K562 (cell line): ENCODE measurements at regions not wholly inside any gene's neighbourhood (a gene's known extent, or its start where the extent isn't known, plus 50 kb on each side); places are given as distances from the start of the nearest gene placed in this dataset.

ENCODE experiments used
- ATAC-seq: fragments of 200-7000 bp; cut with Tn5 transposase; 3 replicates; pipeline ENCODE4 v1.9.1; 2020; ENCODE audit warnings: moderate library complexity
- BruUV-seq: library from RNA; stranded (reverse); fragments of 400-500 nt; replicated peaks from 2 replicates; lab custom pipeline; 2021; lab: Mats Ljungman, UMichigan
- CTCF ChIA-PET: fragments of 300-600 bp; formaldehyde crosslinking; extraction: SDS; loops from one replicate; lab custom pipeline; 2021; ENCODE audit warnings: low intra/inter-chr PET ratio; lab: Yijun Ruan, JAX
- POLR2A ChIA-PET: fragments of 300-600, 350-650 bp; sonication (Branson Sonifier 250); formaldehyde crosslinking; extraction: SDS; loops from one replicate; lab custom pipeline; 2021; ENCODE audit warnings: antibody characterized with exemption, inconsistent platforms; lab: Yijun Ruan, JAX
- DNase-seq, 4 experiments: peaks; one replicate each; pipeline versions ENCODE4 v3.0.0 to v3.0.0-alpha.2; 2011 to 2018; ENCODE audit warnings: low spot score in 3 of 4, mixed read lengths in 3 of 4; ENCODE audit errors: extremely low read depth in 1 of 4
- FAIRE-seq: peaks from 2 replicates; lab custom pipeline; 2011; peaks lifted over from hg19 to GRCh38; lab: Jason Lieb, UNC
- H2AFZ ChIP-seq: 2 replicates; pipeline ENCODE4 v1.6.0; 2011; ENCODE audit warnings: low read depth, low read length, control low read depth, inconsistent platforms
- H3K27ac ChIP-seq: fragments of 200-600 bp; 3 replicates; pipeline ENCODE4 v1.8.0; 2011; ENCODE audit warnings: low read depth, mild to moderate bottlenecking, control low read depth, inconsistent platforms, low read length, moderate library complexity, mixed read lengths; ENCODE audit errors: extremely low read depth
- H3K27me3 ChIP-seq, 2 experiments: fragments of 300-600 bp in 1 of 2; 2 replicates in 1 of 2; 3 replicates in 1 of 2; pipeline versions ENCODE4 v1.6.0 to v1.8.0; 2011; ENCODE audit warnings: inconsistent platforms in 2 of 2, low read length in 2 of 2, mild to moderate bottlenecking in 1 of 2, mixed read lengths in 1 of 2, moderate library complexity in 1 of 2; ENCODE audit not compliant: control insufficient read depth in 2 of 2, insufficient read depth in 2 of 2
- H3K36me3 ChIP-seq: fragments of 300-600 bp; 3 replicates; pipeline ENCODE4 v1.8.0; 2011; ENCODE audit warnings: mild to moderate bottlenecking, low read length, inconsistent platforms; ENCODE audit not compliant: control insufficient read depth, insufficient read depth
- H3K4me1 ChIP-seq, 2 experiments: fragments of 200-600 bp in 1 of 2; replicated peaks in 1 of 2; 2 replicates in 1 of 2; 3 replicates in 1 of 2; pipeline versions ENCODE4 v1.5.1 to v1.8.0; 2011; ENCODE audit warnings: inconsistent platforms in 2 of 2, low read length in 2 of 2, mild to moderate bottlenecking in 1 of 2, mixed read lengths in 1 of 2, moderate library complexity in 1 of 2; ENCODE audit not compliant: control insufficient read depth in 2 of 2, insufficient read depth in 2 of 2
- H3K4me2 ChIP-seq: 2 replicates; pipeline ENCODE4 v1.6.1; 2011; ENCODE audit warnings: low read length, control low read depth, inconsistent platforms, mixed read lengths; ENCODE audit not compliant: insufficient read depth
- H3K4me3 ChIP-seq: fragments of 200-600 bp; sonication (generic), shearing (Covaris generic); 2 replicates; pipeline ENCODE4 v1.5.1; 2016; ENCODE audit warnings: control low read depth, inconsistent platforms
- H3K79me2 ChIP-seq: fragments of 200-600 bp; 3 replicates; pipeline ENCODE4 v1.8.0; 2011; ENCODE audit warnings: low read length, inconsistent platforms; ENCODE audit not compliant: control insufficient read depth, insufficient read depth
- H3K9ac ChIP-seq, 2 experiments: 2 replicates each; pipeline versions ENCODE4 v1.6.0 to v1.6.1; 2011; ENCODE audit warnings: low read depth in 2 of 2, low read length in 2 of 2, control low read depth in 1 of 2, inconsistent platforms in 1 of 2, mild to moderate bottlenecking in 1 of 2, mixed read lengths in 1 of 2; ENCODE audit not compliant: insufficient read depth in 1 of 2
- H3K9me1 ChIP-seq: one replicate; pipeline ENCODE4 v1.6.0; 2011; ENCODE audit warnings: inconsistent platforms, mild to moderate bottlenecking, low read length, moderate library complexity; ENCODE audit not compliant: control insufficient read depth, insufficient read depth
- H3K9me3 ChIP-seq: replicated peaks from 2 replicates; pipeline ENCODE4 v1.5.1; 2011; ENCODE audit warnings: low read depth, low read length, inconsistent platforms; ENCODE audit not compliant: control insufficient read depth, insufficient read depth
- H4K20me1 ChIP-seq: replicated peaks from 2 replicates; pipeline ENCODE4 v1.6.1; 2011; ENCODE audit warnings: low read length, inconsistent platforms, mixed read lengths; ENCODE audit not compliant: control insufficient read depth, insufficient read depth
- CREBBP ChIP-seq: IDR thresholded peaks from one replicate; pipeline ENCODE4 v1.6.1; 2012; ENCODE audit warnings: low read depth, mild to moderate bottlenecking, control low read depth, inconsistent platforms, low read length
- DNMT1 ChIP-seq: fragments of 450-650 bp; IDR thresholded peaks from 2 replicates; pipeline ENCODE4 v1.6.1; 2016; ENCODE audit warnings: antibody characterized with exemption, mild to moderate bottlenecking
- EP300 ChIP-seq: IDR thresholded peaks from 2 replicates; pipeline ENCODE4 v1.6.1; 2012; ENCODE audit warnings: low read length, improper control_type of control experiment
- HNRNPK ChIP-seq: fragments of 200-400 bp; formaldehyde crosslinking; IDR thresholded peaks from one replicate; pipeline ENCODE4 v1.6.1; 2018; ENCODE audit warnings: mild to moderate bottlenecking, low read depth, low read length; ENCODE audit not compliant: poor library complexity, severe bottlenecking
- KDM2B ChIP-seq: fragments of 250-450 bp; sonication (Bioruptor Pico); IDR thresholded peaks from 2 replicates; pipeline ENCODE4 v1.8.0; 2021; ENCODE audit warnings: mild to moderate bottlenecking, moderate library complexity
- KLF6 ChIP-seq: fragments of 250-450 bp; sonication (Bioruptor Pico); IDR thresholded peaks from 2 replicates; pipeline ENCODE4 v1.4.0; 2020; ENCODE audit warnings: mild to moderate bottlenecking, moderate library complexity, borderline replicate concordance
- NR2C1 ChIP-seq, 2 experiments: fragments of 450-650 bp; IDR thresholded peaks; 2 replicates each; pipeline ENCODE4 v1.6.1; 2017; ENCODE audit warnings: mild to moderate bottlenecking in 2 of 2, antibody characterized with exemption in 1 of 2, inconsistent platforms in 1 of 2, missing compliant biosample characterization in 1 of 2, missing genetic modification characterization in 1 of 2
- SIN3A ChIP-seq, 2 experiments: fragments of 150-350 bp in 1 of 2; IDR thresholded peaks; 2 replicates each; pipeline ENCODE4 v1.6.1; 2011 to 2016; ENCODE audit warnings: borderline replicate concordance in 2 of 2, low read depth in 2 of 2, low read length in 2 of 2, mild to moderate bottlenecking in 2 of 2, moderate library complexity in 2 of 2; ENCODE audit not compliant: control insufficient read depth in 1 of 2
- STAT5B ChIP-seq: fragments of 250-450 bp; sonication (Bioruptor Pico); IDR thresholded peaks from 2 replicates; pipeline ENCODE4 v1.8.0; 2021; ENCODE audit warnings: mild to moderate bottlenecking, inconsistent platforms
- ZC3H11A ChIP-seq: IDR thresholded peaks from 2 replicates; pipeline ENCODE4 v1.6.1; 2012; ENCODE audit warnings: low read depth, low read length, improper control_type of control experiment
- ZNF124 ChIP-seq: sonication (generic); formaldehyde crosslinking; IDR thresholded peaks from 2 replicates; pipeline ENCODE4 v1.8.1; 2022; ENCODE audit warnings: missing genetic modification reagents
- ZNF311 ChIP-seq: fragments of 250-450 bp; sonication (Bioruptor Pico); IDR thresholded peaks from 2 replicates; pipeline ENCODE4 v1.4.0; 2020; ENCODE audit warnings: mild to moderate bottlenecking, moderate library complexity
- ZNF584 ChIP-seq: fragments of 200-800 bp; sonication (Bioruptor generic); IDR thresholded peaks from 2 replicates; pipeline ENCODE4 v1.6.1; 2016; ENCODE audit warnings: low read depth, mild to moderate bottlenecking, missing genetic modification characterization, missing compliant biosample characterization
- ZNF699 ChIP-seq: fragments of 250-450 bp; sonication (Bioruptor Pico); IDR thresholded peaks from 2 replicates; pipeline ENCODE4 v1.8.0; 2021; ENCODE audit warnings: mild to moderate bottlenecking, moderate library complexity; ENCODE audit not compliant: insufficient replicate concordance
- WGBS: fragments of 100-300 bp; shearing (Covaris generic); methylation state at CpG from one replicate; pipeline ENCODE4 v1.1.6; 2016; ENCODE audit warnings: low coverage, mixed read lengths; ENCODE audit not compliant: insufficient coverage; ENCODE audit errors: missing lambda C conversion rate; 5-methylcytosine and 5-hydroxymethylcytosine counted together
- in situ Hi-C: fragments of 300-500 bp; cut with MboI; formaldehyde crosslinking; loops from 4 replicates; pipeline ENCODE4 v1.15.0; 2018; ENCODE audit warnings: inconsistent platforms, mixed read lengths
- intact Hi-C: fragments of 100-400 bp; cut with micrococcal nuclease; formaldehyde crosslinking; loops from 2 replicates; pipeline ENCODE4 v1.14.2; 2022
- TF ChIP-seq, protein P1 (sequence below): fragments of 150-350 bp; IDR thresholded peaks from 2 replicates; pipeline ENCODE4 v1.6.1; 2014; ENCODE audit warnings: low read depth, mild to moderate bottlenecking, low read length, borderline replicate concordance
- TF ChIP-seq, protein P2 (sequence below), 2 experiments: fragments of 450-650 bp in 1 of 2; sonication (generic) in 1 of 2; formaldehyde crosslinking in 1 of 2; IDR thresholded peaks in 1 of 2; conservative IDR thresholded peaks in 1 of 2; 2 replicates each; pipeline versions ENCODE4 v1.6.1 to v1.8.1; 2016 to 2023; ENCODE audit warnings: mild to moderate bottlenecking in 2 of 2, moderate library complexity in 2 of 2, inconsistent platforms in 1 of 2, missing genetic modification reagents in 1 of 2

DNA sequence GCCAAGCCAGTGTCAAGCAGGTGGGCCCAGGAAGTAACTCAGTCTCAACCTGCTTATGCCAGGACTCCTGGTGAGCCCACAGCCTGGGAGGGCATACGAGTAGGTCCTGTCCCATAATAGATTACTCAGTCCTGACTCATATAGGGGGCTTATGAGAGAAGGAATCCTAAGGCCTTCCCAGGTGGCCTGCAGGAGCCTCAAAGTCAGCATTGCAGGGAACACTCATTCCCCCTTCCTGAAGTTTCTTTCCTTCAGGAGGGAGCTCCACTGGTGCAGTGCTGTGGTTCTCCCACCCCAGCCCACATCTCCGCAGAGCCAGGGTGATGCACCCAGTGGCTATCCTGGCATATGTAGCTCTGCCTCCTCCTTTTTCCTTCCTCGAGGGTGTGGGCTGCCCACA lies 137.3 kb downstream of the ZIC5 start (continued):
- TF ChIP-seq, protein P1, sequence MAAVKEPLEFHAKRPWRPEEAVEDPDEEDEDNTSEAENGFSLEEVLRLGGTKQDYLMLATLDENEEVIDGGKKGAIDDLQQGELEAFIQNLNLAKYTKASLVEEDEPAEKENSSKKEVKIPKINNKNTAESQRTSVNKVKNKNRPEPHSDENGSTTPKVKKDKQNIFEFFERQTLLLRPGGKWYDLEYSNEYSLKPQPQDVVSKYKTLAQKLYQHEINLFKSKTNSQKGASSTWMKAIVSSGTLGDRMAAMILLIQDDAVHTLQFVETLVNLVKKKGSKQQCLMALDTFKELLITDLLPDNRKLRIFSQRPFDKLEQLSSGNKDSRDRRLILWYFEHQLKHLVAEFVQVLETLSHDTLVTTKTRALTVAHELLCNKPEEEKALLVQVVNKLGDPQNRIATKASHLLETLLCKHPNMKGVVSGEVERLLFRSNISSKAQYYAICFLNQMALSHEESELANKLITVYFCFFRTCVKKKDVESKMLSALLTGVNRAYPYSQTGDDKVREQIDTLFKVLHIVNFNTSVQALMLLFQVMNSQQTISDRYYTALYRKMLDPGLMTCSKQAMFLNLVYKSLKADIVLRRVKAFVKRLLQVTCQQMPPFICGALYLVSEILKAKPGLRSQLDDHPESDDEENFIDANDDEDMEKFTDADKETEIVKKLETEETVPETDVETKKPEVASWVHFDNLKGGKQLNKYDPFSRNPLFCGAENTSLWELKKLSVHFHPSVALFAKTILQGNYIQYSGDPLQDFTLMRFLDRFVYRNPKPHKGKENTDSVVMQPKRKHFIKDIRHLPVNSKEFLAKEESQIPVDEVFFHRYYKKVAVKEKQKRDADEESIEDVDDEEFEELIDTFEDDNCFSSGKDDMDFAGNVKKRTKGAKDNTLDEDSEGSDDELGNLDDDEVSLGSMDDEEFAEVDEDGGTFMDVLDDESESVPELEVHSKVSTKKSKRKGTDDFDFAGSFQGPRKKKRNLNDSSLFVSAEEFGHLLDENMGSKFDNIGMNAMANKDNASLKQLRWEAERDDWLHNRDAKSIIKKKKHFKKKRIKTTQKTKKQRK: no peak

DNA sequence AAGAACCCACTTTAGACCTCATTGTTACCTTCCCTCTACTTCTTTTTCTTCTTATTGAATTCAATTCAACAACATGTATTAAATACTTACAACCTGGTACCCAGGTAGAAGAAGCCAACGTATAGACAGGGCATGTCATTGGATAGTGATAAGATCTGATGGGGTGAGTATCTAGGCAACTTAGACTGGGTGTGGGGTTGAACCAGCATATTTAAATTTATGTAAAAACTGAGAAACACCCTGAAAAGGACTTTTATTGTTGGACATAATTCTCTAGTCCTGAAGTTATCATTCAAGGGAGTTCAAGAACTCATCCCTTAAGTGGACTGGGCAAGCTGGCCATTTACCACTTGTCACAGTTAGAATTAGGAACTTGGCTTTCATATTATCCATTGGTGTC lies 139.2 kb downstream of the ZIC5 start:
- intact Hi-C loops: no loop called here
- DNase-seq: no peak
- WGBS: 0% methylated on average over 1 of the region's 1 CpG
- H3K4me1 ChIP-seq: no peaks in the 10 kb centered on the region
- CTCF ChIA-PET: no interaction called here
- BruUV-seq: no TSS peak
- no peak overlapping the region for H3K27ac ChIP-seq
- no peaks in the 10 kb centered on the region for H3K36me3 ChIP-seq
- H4K20me1 ChIP-seq: no peaks in the 10 kb centered on the region
- no peak overlapping the region for H3K4me3 ChIP-seq
- no peak for ATAC-seq
- no peak overlapping the region for H2AFZ ChIP-seq
- in situ Hi-C loops: no loop called here
- H3K79me2 ChIP-seq: no peaks in the 10 kb centered on the region
- peaks cover 5 to 38% of the 10 kb centered on the region in 2 experiments; a peak in 3 of 5 replicates for H3K27me3 ChIP-seq
- H3K9ac ChIP-seq: no peak overlapping the region
- POLR2A ChIA-PET: no interaction called here
- no peak for FAIRE-seq
- no peaks in the 10 kb centered on the region for H3K9me3 ChIP-seq
- no peaks in the 10 kb centered on the region for H3K9me1 ChIP-seq
- no peak overlapping the region for H3K4me2 ChIP-seq
- TF ChIP-seq ZNF584 (CRISPR knock-in tag): no peak
- TF ChIP-seq ZNF311: no peak
- no peak for TF ChIP-seq EP300
- no peak for TF ChIP-seq SIN3A (IDR thresholded peaks at IDR 0.05; ENCODE audit: borderline replicate concordance in 2 of 2, control insufficient read depth in 1 of 2, low read depth in 2 of 2, low read length in 2 of 2)
- no peak for TF ChIP-seq ZNF124 (CRISPR knock-in tag)
- no peak for TF ChIP-seq HNRNPK
- no peak for TF ChIP-seq CREBBP
- no peak for TF ChIP-seq KDM2B (CRISPR knock-in tag)
- TF ChIP-seq ZNF699 (CRISPR knock-in tag): no peak
- TF ChIP-seq ZC3H11A: no peak
- TF ChIP-seq NR2C1 (IDR thresholded peaks at IDR 0.05): no peak
- no peak for TF ChIP-seq NR2C1 (tag; IDR thresholded peaks at IDR 0.05)
- TF ChIP-seq, protein P2, sequence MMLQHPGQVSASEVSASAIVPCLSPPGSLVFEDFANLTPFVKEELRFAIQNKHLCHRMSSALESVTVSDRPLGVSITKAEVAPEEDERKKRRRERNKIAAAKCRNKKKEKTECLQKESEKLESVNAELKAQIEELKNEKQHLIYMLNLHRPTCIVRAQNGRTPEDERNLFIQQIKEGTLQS (IDR thresholded peaks at IDR 0.05): no peak
- TF ChIP-seq, protein P2 (CRISPR knock-in tag; conservative IDR thresholded peaks at IDR 0.05): no peak
- TF ChIP-seq KLF6 (CRISPR knock-in tag): no peak
- no peak for TF ChIP-seq DNMT1
- no peak for TF ChIP-seq STAT5B (CRISPR knock-in tag)
